ENCODE measurements at regions not wholly inside any gene's neighbourhood (a gene's known extent, or its start where the extent isn't known, plus 50 kb on each side); places are given as distances from the start of the nearest gene placed in this dataset.

DNA sequence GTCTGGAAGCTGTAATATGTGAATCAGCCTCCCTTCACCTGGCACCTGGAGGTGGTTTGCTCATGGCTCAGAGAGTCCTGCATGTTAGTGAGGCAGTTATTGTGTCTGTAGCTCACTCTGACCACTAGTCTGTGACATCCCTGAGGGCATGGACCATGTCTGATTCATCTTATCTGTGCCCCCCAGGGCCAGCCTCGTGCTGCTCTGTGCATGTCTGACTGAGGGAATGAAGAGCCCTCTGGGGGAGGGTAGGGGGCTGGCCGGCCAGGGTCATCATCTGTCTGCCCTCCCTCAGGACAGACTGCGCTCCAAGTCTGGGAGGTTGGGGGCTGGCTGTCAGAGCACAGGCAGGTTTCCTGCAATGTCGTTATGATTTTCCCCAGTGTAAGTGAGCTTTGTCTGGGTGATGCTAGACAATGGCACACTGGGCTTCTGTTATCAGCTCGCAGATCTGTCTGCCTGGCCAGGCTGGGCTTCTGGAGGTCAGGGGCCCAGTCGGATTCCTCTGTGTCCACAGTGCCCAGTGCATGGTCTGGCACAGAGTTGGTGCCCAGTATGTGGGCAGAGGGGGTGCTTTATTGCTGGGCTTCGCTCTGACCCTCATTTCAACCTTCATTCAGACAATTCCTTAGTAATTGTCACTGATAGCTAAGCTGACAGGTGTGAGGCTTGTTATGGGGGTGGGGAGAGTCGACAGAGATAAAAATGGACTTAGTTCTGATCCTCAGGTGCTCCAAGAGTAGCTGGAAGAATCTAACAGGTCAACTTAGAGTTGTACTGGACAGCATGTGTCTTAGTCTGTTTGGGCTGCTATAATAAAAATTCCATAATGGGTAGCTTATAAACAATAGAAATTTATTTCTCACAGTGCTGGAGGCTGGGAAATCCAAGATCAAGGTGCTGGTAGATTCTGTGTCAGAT lies 85.7 kb upstream of the SHB start:
- TF ChIP-seq FOXA1 (IDR thresholded peaks at IDR 0.05) (no peak), ATF3 (IDR thresholded peaks at IDR 0.05) (no peak), RAD21 (IDR thresholded peaks at IDR 0.05) (no peak), EGR1 (IDR thresholded peaks at IDR 0.05; ENCODE audit: low read depth in 2 of 2) (no peak), FOXA2 (IDR thresholded peaks at IDR 0.05) (no peak), ZBTB33 (IDR thresholded peaks at IDR 0.05) (no peak), CTCF (IDR thresholded peaks at IDR 0.05; ENCODE audit: low read depth, low read length, missing input control) (no peak), RXRA (IDR thresholded peaks at IDR 0.05) (no peak)
- H3K9ac ChIP-seq (ENCODE audit: low read depth in 1 of 2, low read length in 2 of 2) = no peak overlapping the region
- WGBS = 75% methylated on average over 8 of the region's 8 CpGs
- H3K27ac ChIP-seq (ENCODE audit: low read depth in 1 of 2, low read length in 2 of 2) = no peak overlapping the region
- no peaks in the 10 kb centered on the region for H3K27me3 ChIP-seq (ENCODE audit: control insufficient read depth in 4 of 4, insufficient read depth in 4 of 4, low read length in 3 of 4)
- no peaks in the 10 kb centered on the region for H3K36me3 ChIP-seq (ENCODE audit: control insufficient read depth in 4 of 4, insufficient read depth in 3 of 4, low read depth in 1 of 4, low read length in 3 of 4)
- H3K4me3 ChIP-seq (ENCODE audit: low read depth in 1 of 3, low read length in 3 of 3) = no peak overlapping the region
- peak; percentile 31 for DNase-seq (ENCODE audit: low spot score)
- peaks cover 0 to 10% (median 6%) of the 10 kb centered on the region in 4 donors for H3K4me1 ChIP-seq (ENCODE audit: control insufficient read depth in 4 of 4, insufficient read depth in 4 of 4, low read length in 3 of 4)
- H3K9me3 ChIP-seq (ENCODE audit: control insufficient read depth in 4 of 4, low read length in 3 of 4) = no peaks in the 10 kb centered on the region

- Histone ChIP-seq H3K36me3 (ENCODE audit: control insufficient read depth in 4 of 4, insufficient read depth in 3 of 4, low read depth in 1 of 4, low read length in 3 of 4) (no peaks in the 10 kb centered on the region), H3K4me3 (ENCODE audit: low read depth in 1 of 3, low read length in 3 of 3) (no peak overlapping the region), H3K27ac (ENCODE audit: low read depth in 1 of 2, low read length in 2 of 2) (no peak overlapping the region), H3K4me1 (ENCODE audit: control insufficient read depth in 4 of 4, insufficient read depth in 4 of 4, low read length in 3 of 4) (peaks cover 0 to 10% (median 6%) of the 10 kb centered on the region in 4 donors), H3K9ac (ENCODE audit: low read depth in 1 of 2, low read length in 2 of 2) (no peak overlapping the region), H3K9me3 (ENCODE audit: control insufficient read depth in 4 of 4, low read length in 3 of 4) (no peaks in the 10 kb centered on the region), H3K27me3 (ENCODE audit: control insufficient read depth in 4 of 4, insufficient read depth in 4 of 4, low read length in 3 of 4) (no peaks in the 10 kb centered on the region)
- 77% methylated on average over 4 of the region's 4 CpGs for WGBS
- no peak for DNase-seq (ENCODE audit: low spot score)
- TF ChIP-seq RAD21 (IDR thresholded peaks at IDR 0.05) (no peak), RXRA (IDR thresholded peaks at IDR 0.05) (no peak), HNF4G (IDR thresholded peaks at IDR 0.05) (no peak), FOXA1 (IDR thresholded peaks at IDR 0.05) (no peak), HNF4A (conservative IDR thresholded peaks at IDR 0.05) (no peak), ATF3 (IDR thresholded peaks at IDR 0.05) (no peak), SP1 (IDR thresholded peaks at IDR 0.05) (no peak), NR2F2 (IDR thresholded peaks at IDR 0.05) (no peak), GABPA (IDR thresholded peaks at IDR 0.05 in 1 of 2, conservative IDR thresholded peaks at IDR 0.05 in 1 of 2) (no peak), FOXA2 (IDR thresholded peaks at IDR 0.05) (no peak), JUND (IDR thresholded peaks at IDR 0.05) (no peak), TAF1 (conservative IDR thresholded peaks at IDR 0.05) (no peak), ZBTB33 (IDR thresholded peaks at IDR 0.05) (no peak)
Measured at GRCh38 chr9:38153910-38154291, 84.9 kb upstream of the SHB start.

All from liver (tissue), 8 donors.